Endodermal cell (in vitro differentiated cells): ENCODE measurements at regions not wholly inside any gene's neighbourhood (a gene's known extent, or its start where the extent isn't known, plus 50 kb on each side); places are given as distances from the start of the nearest gene placed in this dataset.
"Not testable (repeated sequence)": the region's sequence is repeated elsewhere in the genome, so short reads cannot be mapped to it uniquely, and the experiment has no call there.

Source experiments
- DNase-seq: peaks from one replicate; pipeline ENCODE4 v3.0.0-alpha.2; 2017
- H3K27ac ChIP-seq: 2 replicates; pipeline ENCODE4 v1.5.1; 2013; ENCODE audit warnings: mild to moderate bottlenecking, low read depth, low read length, moderate library complexity
- H3K27me3 ChIP-seq: 2 replicates; pipeline ENCODE4 v1.6.1; 2013; ENCODE audit warnings: mild to moderate bottlenecking, low read length, moderate library complexity; ENCODE audit not compliant: insufficient read depth, control insufficient read depth, poor library complexity, severe bottlenecking
- H3K36me3 ChIP-seq: 2 replicates; pipeline ENCODE4 v1.7.0; 2013; ENCODE audit warnings: mild to moderate bottlenecking, low read length, moderate library complexity; ENCODE audit not compliant: control insufficient read depth, insufficient read depth
- H3K4me1 ChIP-seq: one replicate; pipeline ENCODE4 v1.7.0; 2013; ENCODE audit warnings: low read length; ENCODE audit not compliant: control insufficient read depth, insufficient read depth
- H3K4me3 ChIP-seq: 2 replicates; pipeline ENCODE4 v1.5.1; 2013; ENCODE audit warnings: mild to moderate bottlenecking, low read length, moderate library complexity
- H3K9ac ChIP-seq: 2 replicates; pipeline ENCODE4 v1.6.1; 2013; ENCODE audit warnings: mild to moderate bottlenecking, low read length, moderate library complexity; ENCODE audit not compliant: poor library complexity, severe bottlenecking; ENCODE audit errors: extremely low read depth
- H3K9me3 ChIP-seq: 2 replicates; pipeline ENCODE4 v1.6.1; 2013; ENCODE audit warnings: mild to moderate bottlenecking, low read length, moderate library complexity; ENCODE audit not compliant: control insufficient read depth
- H3K27ac Mint-ChIP-seq: 2 replicates; pipeline ENCODE4 v1.8.0; 2020; ENCODE audit warnings: mixed read lengths
- H3K27me3 Mint-ChIP-seq: 2 replicates; pipeline ENCODE4 v1.8.0; 2021; ENCODE audit warnings: mild to moderate bottlenecking, mixed read lengths; ENCODE audit not compliant: insufficient read depth
- H3K36me3 Mint-ChIP-seq: 2 replicates; pipeline ENCODE4 v1.8.0; 2020; ENCODE audit warnings: low read depth, mixed read lengths
- H3K4me1 Mint-ChIP-seq: 2 replicates; pipeline ENCODE4 v1.8.0; 2020; ENCODE audit warnings: mixed read lengths
- H3K4me3 Mint-ChIP-seq: 2 replicates; pipeline ENCODE4 v1.8.0; 2020; ENCODE audit warnings: mild to moderate bottlenecking, moderate library complexity, mixed read lengths
- H3K9me3 Mint-ChIP-seq: 2 replicates; pipeline ENCODE4 v1.8.0; 2020; ENCODE audit warnings: mild to moderate bottlenecking, mixed read lengths
- WGBS, 2 experiments: methylation state at CpG; one replicate each; pipeline versions ENCODE4 v1.1.5 to v1.1.7; 2013; ENCODE audit warnings: missing lambda C conversion rate in 2 of 2, mixed read lengths in 1 of 2; ENCODE audit not compliant: insufficient coverage in 1 of 2, insufficient read length in 1 of 2; 5-methylcytosine and 5-hydroxymethylcytosine counted together
- TF ChIP-seq, protein P1 (sequence below): fragments of 200-600 bp; sonication (generic); conservative IDR thresholded peaks from 2 replicates; pipeline ENCODE4 v1.5.0; 2021; ENCODE audit warnings: antibody characterized with exemption, mild to moderate bottlenecking

DNA sequence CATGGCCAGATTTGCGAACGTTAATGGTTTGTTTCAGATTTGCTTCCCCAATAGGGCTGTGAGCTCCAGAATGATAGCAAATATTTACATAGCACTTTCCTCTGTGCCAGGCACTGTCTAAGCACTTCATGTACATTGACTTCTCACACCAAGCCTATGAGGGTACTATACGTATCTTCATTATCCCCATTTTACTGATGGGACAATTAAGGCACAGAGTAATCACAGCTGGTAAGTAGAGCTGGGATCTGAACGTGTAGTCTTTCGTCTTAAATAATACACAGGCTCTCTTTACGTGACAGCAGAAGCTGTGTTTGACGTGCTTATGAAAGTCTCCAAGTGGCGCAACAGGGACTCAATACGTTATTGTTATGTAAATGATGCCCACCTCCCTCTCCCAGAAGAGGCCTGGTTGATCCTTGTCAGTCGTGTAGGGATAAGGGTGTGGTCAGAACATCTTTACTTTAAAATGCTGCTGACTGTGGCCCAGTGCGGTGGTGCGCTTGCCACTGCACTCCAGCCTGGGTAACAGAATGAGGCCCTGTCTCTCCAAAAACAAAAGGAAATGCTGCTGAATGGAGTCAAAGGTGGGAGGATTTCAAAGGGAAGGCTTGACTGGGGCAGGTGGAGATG lies 66.3 kb upstream of the TCL1B start:
- no peak overlapping the region for H3K27ac ChIP-seq
- DNase-seq: no peak
- TF ChIP-seq, protein P1, sequence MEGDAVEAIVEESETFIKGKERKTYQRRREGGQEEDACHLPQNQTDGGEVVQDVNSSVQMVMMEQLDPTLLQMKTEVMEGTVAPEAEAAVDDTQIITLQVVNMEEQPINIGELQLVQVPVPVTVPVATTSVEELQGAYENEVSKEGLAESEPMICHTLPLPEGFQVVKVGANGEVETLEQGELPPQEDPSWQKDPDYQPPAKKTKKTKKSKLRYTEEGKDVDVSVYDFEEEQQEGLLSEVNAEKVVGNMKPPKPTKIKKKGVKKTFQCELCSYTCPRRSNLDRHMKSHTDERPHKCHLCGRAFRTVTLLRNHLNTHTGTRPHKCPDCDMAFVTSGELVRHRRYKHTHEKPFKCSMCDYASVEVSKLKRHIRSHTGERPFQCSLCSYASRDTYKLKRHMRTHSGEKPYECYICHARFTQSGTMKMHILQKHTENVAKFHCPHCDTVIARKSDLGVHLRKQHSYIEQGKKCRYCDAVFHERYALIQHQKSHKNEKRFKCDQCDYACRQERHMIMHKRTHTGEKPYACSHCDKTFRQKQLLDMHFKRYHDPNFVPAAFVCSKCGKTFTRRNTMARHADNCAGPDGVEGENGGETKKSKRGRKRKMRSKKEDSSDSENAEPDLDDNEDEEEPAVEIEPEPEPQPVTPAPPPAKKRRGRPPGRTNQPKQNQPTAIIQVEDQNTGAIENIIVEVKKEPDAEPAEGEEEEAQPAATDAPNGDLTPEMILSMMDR: no peak

DNA sequence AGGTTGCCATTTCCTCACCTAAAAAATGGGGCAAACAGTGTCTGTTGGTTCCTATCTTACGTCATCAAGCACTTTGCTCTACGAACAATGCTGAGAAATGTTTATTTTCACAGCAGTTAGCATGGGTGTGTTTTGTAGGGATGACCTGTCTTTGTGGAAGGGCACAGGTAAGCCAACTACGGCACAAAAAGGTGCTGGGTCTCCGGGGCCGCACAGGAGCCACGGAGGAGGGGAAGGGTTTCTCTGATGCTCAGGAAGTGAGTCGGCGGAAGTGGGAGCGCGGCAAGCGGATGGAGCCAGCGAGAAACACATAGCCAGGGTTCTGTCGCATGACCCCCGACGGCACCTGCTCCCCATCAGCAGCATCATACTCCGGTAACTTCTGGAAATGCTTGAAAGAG lies 65.6 kb upstream of the TCL1B start:
- Mint-ChIP-seq H3K4me3 (no peak overlapping the region), H3K27ac (no peak overlapping the region), H3K9me3 (no peaks in the 10 kb centered on the region), H3K27me3 (peaks cover 26% of the 10 kb centered on the region), H3K36me3 (no peaks in the 10 kb centered on the region), H3K4me1 (peaks cover 19% of the 10 kb centered on the region)
- H3K4me3 ChIP-seq: no peak overlapping the region
- no peaks in the 10 kb centered on the region for H3K9me3 ChIP-seq
- no peaks in the 10 kb centered on the region for H3K27me3 ChIP-seq
- 75 to 87% methylated on average over 4 to 16 of the region's 16 CpGs for WGBS, 2 experiments
- H3K4me1 ChIP-seq: no peaks in the 10 kb centered on the region
- H3K36me3 ChIP-seq: no peaks in the 10 kb centered on the region
- no peak overlapping the region for H3K9ac ChIP-seq
- DNase-seq: no peak
- TF ChIP-seq, protein P1: no peak
- H3K27ac ChIP-seq: no peak overlapping the region

More for the DNA sequence above, 66.3 kb upstream of the TCL1B start:
- Histone ChIP-seq H3K36me3 (no peaks in the 10 kb centered on the region), H3K9me3 (no peaks in the 10 kb centered on the region), H3K4me1 (no peaks in the 10 kb centered on the region), H3K4me3 (no peak overlapping the region), H3K9ac (no peak overlapping the region), H3K27me3 (peaks cover 5% of the 10 kb centered on the region)
- Mint-ChIP-seq H3K4me3 (no peak overlapping the region), H3K4me1 (peaks cover 19% of the 10 kb centered on the region), H3K27ac (no peak overlapping the region), H3K36me3 (no peaks in the 10 kb centered on the region), H3K9me3 (no peaks in the 10 kb centered on the region), H3K27me3 (peaks cover 18% of the 10 kb centered on the region)
- WGBS, 2 experiments: 81 to 90% methylated on average over 11 to 12 of the region's 12 CpGs

DNA sequence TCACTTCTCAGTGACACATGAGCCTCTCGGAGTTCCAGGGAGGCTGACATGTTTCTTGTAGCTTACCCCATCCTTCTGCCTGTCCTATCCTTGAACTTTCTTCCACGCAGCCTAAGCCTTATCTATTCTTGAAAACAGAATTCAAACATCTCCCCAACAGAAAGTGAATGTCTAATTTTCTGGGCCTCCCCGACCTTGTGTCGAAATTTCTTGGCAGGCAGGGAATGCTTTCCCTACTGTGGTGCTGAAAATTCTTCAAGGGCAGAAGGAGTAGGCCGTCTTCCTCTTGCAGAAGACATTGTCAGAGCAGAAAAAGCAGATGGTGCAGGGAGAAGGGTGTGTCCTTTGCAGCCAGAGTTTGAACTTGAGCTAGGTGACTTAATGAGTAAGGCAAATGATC lies 63.0 kb upstream of the TCL1B start:
- Mint-ChIP-seq H3K9me3 (no peaks in the 10 kb centered on the region), H3K4me1 (peaks cover 19% of the 10 kb centered on the region), H3K4me3 (no peak overlapping the region), H3K27me3 (peaks cover 38% of the 10 kb centered on the region), H3K27ac (no peak overlapping the region), H3K36me3 (no peaks in the 10 kb centered on the region)
- H3K27me3 ChIP-seq: peaks cover 12% of the 10 kb centered on the region
- H3K36me3 ChIP-seq: no peaks in the 10 kb centered on the region
- no peaks in the 10 kb centered on the region for H3K9me3 ChIP-seq
- TF ChIP-seq, protein P1: no peak
- H3K4me1 ChIP-seq: no peaks in the 10 kb centered on the region
- no peak overlapping the region for H3K9ac ChIP-seq
- DNase-seq: no peak
- 85 to 88% methylated on average over 3 to 5 of the region's 5 CpGs for WGBS, 2 experiments
- H3K27ac ChIP-seq: no peak overlapping the region
- H3K4me3 ChIP-seq: no peak overlapping the region

DNA sequence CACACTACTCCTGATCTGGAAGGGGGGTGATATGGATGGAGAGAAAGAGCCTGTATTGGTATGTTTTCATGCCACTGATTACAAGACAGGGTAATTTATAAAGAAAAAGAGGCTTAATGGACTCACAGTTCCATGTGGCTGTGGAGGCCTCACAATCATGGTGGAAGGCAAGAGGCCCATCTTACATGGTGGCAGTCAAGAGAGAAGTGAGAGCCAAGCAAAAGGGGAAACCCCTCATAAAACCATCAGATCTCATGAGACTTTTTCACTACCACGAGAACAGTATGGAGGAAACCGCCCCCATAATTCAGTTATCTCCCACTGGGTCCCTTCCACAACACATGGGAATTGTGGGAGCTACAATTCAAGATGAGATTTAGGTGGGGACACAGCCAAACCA lies 60.5 kb upstream of the TCL1B start:
- H3K27me3 Mint-ChIP-seq: peaks cover 52% of the 10 kb centered on the region
- H3K4me3 ChIP-seq, H3K36me3 ChIP-seq, H3K36me3 Mint-ChIP-seq, H3K4me3 Mint-ChIP-seq, H3K9ac ChIP-seq, DNase-seq, H3K27ac ChIP-seq, H3K9me3 ChIP-seq, H3K4me1 ChIP-seq, H3K27ac Mint-ChIP-seq: not testable (repeated sequence)
- H3K27me3 ChIP-seq: peaks cover 23% of the 10 kb centered on the region
- peaks cover 14% of the 10 kb centered on the region for H3K4me1 Mint-ChIP-seq
- peaks cover 16% of the 10 kb centered on the region for H3K9me3 Mint-ChIP-seq
- WGBS, 2 experiments: 77% methylated on average over 2 of the region's 2 CpGs; no CpG with 5 or more reads in 1 of the 2 experiments
